ENCODE measurements at regions not wholly inside any gene's neighbourhood (a gene's known extent, or its start where the extent isn't known, plus 50 kb on each side); places are given as distances from the start of the nearest gene placed in this dataset.

DNA sequence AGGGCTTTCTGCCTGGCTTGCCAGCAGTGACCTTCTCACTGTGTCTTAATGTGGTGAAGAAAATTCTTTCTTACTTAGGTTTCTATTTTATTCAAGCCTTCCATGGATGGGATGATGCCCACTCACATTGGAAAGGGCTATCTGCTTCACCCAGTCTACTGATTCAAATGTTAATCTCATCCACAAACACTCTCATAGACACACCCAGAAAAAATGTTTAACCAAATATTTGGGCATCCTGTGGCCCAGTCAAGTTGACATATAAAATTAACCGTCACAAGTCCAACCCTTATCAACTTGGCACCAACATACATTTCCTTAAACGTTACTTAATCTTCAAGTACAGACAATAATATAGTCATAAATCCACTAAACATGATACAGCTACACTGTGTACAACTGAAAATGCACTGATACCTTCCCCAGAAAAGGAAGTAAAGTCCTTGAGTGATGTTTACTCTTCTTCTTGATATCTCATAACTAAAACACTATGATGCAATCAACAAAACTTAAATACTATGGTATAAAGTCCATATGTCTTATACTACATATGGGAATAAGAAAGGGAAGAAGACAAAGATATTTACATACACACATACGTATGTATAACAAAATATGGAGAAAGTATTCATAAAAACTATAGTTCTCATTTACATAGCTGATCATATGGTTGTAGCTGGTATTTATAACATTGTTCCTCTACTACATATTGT, 394.7 kb upstream of the NOVA1 start:
- TF ChIP-seq, protein P1, sequence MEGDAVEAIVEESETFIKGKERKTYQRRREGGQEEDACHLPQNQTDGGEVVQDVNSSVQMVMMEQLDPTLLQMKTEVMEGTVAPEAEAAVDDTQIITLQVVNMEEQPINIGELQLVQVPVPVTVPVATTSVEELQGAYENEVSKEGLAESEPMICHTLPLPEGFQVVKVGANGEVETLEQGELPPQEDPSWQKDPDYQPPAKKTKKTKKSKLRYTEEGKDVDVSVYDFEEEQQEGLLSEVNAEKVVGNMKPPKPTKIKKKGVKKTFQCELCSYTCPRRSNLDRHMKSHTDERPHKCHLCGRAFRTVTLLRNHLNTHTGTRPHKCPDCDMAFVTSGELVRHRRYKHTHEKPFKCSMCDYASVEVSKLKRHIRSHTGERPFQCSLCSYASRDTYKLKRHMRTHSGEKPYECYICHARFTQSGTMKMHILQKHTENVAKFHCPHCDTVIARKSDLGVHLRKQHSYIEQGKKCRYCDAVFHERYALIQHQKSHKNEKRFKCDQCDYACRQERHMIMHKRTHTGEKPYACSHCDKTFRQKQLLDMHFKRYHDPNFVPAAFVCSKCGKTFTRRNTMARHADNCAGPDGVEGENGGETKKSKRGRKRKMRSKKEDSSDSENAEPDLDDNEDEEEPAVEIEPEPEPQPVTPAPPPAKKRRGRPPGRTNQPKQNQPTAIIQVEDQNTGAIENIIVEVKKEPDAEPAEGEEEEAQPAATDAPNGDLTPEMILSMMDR (IDR thresholded peaks at IDR 0.05): no peak
- H3K36me3 ChIP-seq: no peaks in the 10 kb centered on the region
- DNase-seq (no peak), ATAC-seq (no peak)
- intact Hi-C loops (cut with DNase I): no loop called here
- H3K27ac ChIP-seq: no peak overlapping the region
- H3K9me3 ChIP-seq: no peaks in the 10 kb centered on the region
- no peaks in the 10 kb centered on the region for H3K4me1 ChIP-seq
- no peak overlapping the region for H3K4me3 ChIP-seq
- no peaks in the 10 kb centered on the region for H3K27me3 ChIP-seq

DNA sequence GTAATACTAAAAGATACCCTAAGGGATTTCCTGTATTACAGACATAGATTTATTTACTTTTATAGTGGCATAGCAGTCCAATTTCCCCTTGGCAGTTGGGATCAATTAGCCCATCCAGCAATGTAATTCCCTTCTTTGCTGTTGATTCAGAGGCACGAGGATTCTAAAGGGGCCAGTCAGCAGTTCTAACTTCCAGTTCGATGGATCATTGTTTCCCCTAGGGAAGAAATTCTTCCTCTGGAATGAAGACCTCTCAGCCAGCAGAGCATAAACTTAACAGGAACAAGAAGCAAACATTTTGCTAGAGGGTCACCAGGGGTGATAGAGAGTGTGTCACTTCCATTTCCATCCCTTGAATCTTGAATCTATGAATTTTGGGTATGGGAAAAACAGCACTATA, 395.7 kb upstream of the NOVA1 start:
- no peaks in the 10 kb centered on the region for H3K36me3 ChIP-seq

DNA sequence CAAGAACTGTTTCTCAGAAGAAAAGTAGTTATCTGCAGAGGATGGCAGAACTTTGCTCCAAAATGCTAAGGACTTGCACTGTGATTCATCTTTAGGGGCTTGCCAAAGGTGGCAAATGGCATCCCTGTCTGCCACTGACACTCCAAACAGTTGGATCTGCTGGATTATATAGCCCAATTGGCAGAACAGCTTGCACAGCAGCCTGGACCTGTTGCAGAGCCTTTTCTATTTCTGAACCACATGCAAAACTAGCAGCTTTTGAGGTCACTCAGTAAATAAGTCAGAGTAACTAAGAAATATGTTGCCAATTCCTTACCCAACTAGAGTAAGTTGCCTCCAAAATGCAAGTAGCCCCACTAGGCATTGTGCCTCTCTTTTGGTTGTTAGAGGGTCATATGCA, 397.5 kb upstream of the NOVA1 start:
- H3K4me1 ChIP-seq: no peaks in the 10 kb centered on the region
- H3K36me3 ChIP-seq: no peaks in the 10 kb centered on the region
- no peak overlapping the region for H3K4me3 ChIP-seq
- no peaks in the 10 kb centered on the region for H3K9me3 ChIP-seq
- no peak overlapping the region for H3K27ac ChIP-seq
- intact Hi-C loops (cut with DNase I): no loop called here
- no peak for DNase-seq
- no peak for ATAC-seq
- TF ChIP-seq, protein P1 (IDR thresholded peaks at IDR 0.05): no peak
- no peaks in the 10 kb centered on the region for H3K27me3 ChIP-seq

More for the DNA sequence above, 395.7 kb upstream of the NOVA1 start:
- TF ChIP-seq, protein P1 (IDR thresholded peaks at IDR 0.05): no peak
- intact Hi-C loops (cut with DNase I): no loop called here
- Histone ChIP-seq H3K4me1 (no peaks in the 10 kb centered on the region), H3K27me3 (no peaks in the 10 kb centered on the region), H3K9me3 (no peaks in the 10 kb centered on the region), H3K4me3 (no peak overlapping the region), H3K27ac (no peak overlapping the region)
- ATAC-seq: no peak
- no peak for DNase-seq

DNA sequence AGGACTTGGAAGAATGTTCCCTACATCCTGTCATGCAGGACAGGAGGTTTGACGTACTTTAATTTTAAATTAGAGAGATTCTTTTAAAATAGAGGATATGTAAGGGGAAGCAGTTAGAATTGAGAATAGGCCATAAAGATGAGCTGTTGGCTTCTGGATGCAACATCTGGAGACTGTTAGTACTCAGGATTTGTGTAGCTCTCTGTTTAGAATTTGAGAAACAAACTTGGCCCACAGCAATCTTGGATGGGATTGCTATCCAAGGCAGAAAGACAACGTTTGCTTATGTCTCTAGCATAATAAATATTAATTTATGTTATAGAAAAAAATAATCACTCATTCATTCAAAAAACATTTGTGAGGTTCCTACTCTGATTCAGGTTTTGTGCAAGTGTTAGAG, 398.4 kb upstream of the NOVA1 start:
- intact Hi-C loops (cut with DNase I): no loop called here
- TF ChIP-seq, protein P1 (IDR thresholded peaks at IDR 0.05): no peak
- Histone ChIP-seq H3K27me3 (no peaks in the 10 kb centered on the region), H3K9me3 (no peaks in the 10 kb centered on the region), H3K27ac (no peak overlapping the region), H3K36me3 (no peaks in the 10 kb centered on the region), H3K4me3 (no peak overlapping the region), H3K4me1 (no peaks in the 10 kb centered on the region)
- no peak for DNase-seq
- ATAC-seq: no peak

DNA sequence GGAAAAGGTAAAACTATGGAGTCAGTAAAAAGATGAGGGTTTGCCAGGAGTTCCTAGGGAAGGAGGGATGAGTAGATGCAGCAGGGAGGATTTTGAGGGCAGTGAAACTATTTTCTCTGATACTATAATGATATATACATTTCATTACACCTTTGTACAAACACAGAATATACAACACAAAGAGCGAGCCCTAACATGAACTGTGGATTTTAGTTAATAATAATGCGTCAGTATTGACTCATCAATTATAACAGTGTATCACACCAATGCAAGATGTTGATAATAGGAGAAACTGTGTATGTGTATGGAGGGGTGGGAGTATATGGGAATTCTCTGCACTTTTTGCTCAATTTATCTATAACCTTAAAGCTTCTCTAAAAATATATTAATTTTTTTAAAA, 404.3 kb upstream of the NOVA1 start:
- H3K27ac ChIP-seq: no peak overlapping the region
- no peak overlapping the region for H3K4me3 ChIP-seq
- no peaks in the 10 kb centered on the region for H3K36me3 ChIP-seq
- TF ChIP-seq, protein P1 (IDR thresholded peaks at IDR 0.05): no peak
- ATAC-seq (no peak), DNase-seq (no peak)
- intact Hi-C loops (cut with DNase I): no loop called here
- H3K9me3 ChIP-seq: no peaks in the 10 kb centered on the region
- no peaks in the 10 kb centered on the region for H3K4me1 ChIP-seq
- no peaks in the 10 kb centered on the region for H3K27me3 ChIP-seq

DNA sequence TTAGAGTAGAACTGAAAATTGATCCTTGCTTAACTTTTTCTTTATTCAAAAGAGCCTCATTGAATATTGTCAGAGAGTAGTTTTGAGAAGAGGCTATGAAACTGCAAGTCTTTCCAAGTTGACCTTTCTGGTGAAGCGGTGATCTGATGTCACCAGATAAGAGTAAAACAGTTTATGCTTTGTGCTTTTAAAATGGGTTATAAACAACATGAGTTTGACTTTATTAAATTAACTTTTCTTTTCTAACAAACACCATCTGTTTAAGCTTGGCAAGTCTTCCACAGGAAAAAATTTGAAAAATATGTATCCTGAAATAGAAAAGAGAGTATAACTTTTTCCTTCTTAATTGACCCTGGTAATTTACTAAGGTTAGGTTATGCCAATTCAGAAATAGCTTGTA, 408.7 kb upstream of the NOVA1 start:
- TF ChIP-seq, protein P1 (IDR thresholded peaks at IDR 0.05): no peak
- H3K27ac ChIP-seq: no peak overlapping the region
- H3K36me3 ChIP-seq: no peaks in the 10 kb centered on the region
- no peak for DNase-seq
- no peak for ATAC-seq
- no peaks in the 10 kb centered on the region for H3K4me1 ChIP-seq
- H3K27me3 ChIP-seq: no peaks in the 10 kb centered on the region
- intact Hi-C loops (cut with DNase I): no loop called here
- no peak overlapping the region for H3K4me3 ChIP-seq
- H3K9me3 ChIP-seq: no peaks in the 10 kb centered on the region
